ENCODE measurements at regions not wholly inside any gene's neighbourhood (a gene's known extent, or its start where the extent isn't known, plus 50 kb on each side); places are given as distances from the start of the nearest gene placed in this dataset.

DNA sequence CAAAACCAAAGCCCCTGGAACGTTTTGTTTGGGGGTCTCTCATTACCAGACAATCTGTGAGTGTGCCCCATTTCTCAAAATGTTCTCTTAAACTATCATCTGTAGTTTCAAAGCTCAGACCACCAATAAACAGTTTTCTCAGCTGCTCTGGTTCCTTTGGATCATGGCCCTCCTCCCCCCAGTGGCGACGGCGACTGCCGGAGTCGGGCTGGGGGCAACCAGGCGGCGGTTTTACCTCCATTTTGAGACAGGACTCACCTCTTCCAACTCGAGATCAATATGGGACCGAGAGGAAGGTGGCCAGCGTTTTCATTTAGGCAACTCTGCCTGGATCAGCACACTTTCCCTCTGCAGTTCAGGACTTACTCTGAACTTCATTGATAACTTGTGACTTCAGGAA, 141.5 kb upstream of the ZNF32 start:
- Mint-ChIP-seq H3K4me3 (ENCODE audit: low read depth, unreplicated experiment) (no peak overlapping the region), H3K27me3 (ENCODE audit: unreplicated experiment) (peaks cover 35% of the 10 kb centered on the region), H3K27ac (ENCODE audit: unreplicated experiment) (no peak overlapping the region), H3K4me1 (ENCODE audit: low read depth, unreplicated experiment) (no peaks in the 10 kb centered on the region), H3K36me3 (ENCODE audit: insufficient read depth, unreplicated experiment) (no peaks in the 10 kb centered on the region), H3K9me3 (ENCODE audit: low read depth, unreplicated experiment) (peaks cover 3% of the 10 kb centered on the region)
- no peak for DNase-seq
- intact Hi-C loops (cut with micrococcal nuclease; ENCODE audit: unreplicated experiment) = no loop called here
- TF ChIP-seq, protein P1, sequence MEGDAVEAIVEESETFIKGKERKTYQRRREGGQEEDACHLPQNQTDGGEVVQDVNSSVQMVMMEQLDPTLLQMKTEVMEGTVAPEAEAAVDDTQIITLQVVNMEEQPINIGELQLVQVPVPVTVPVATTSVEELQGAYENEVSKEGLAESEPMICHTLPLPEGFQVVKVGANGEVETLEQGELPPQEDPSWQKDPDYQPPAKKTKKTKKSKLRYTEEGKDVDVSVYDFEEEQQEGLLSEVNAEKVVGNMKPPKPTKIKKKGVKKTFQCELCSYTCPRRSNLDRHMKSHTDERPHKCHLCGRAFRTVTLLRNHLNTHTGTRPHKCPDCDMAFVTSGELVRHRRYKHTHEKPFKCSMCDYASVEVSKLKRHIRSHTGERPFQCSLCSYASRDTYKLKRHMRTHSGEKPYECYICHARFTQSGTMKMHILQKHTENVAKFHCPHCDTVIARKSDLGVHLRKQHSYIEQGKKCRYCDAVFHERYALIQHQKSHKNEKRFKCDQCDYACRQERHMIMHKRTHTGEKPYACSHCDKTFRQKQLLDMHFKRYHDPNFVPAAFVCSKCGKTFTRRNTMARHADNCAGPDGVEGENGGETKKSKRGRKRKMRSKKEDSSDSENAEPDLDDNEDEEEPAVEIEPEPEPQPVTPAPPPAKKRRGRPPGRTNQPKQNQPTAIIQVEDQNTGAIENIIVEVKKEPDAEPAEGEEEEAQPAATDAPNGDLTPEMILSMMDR (IDR thresholded peaks at IDR 0.05; ENCODE audit: unreplicated experiment) = no peak
- CTCF ChIA-PET = no interaction called here
- no TSS peak for BruUV-seq (replicated peaks)

DNA sequence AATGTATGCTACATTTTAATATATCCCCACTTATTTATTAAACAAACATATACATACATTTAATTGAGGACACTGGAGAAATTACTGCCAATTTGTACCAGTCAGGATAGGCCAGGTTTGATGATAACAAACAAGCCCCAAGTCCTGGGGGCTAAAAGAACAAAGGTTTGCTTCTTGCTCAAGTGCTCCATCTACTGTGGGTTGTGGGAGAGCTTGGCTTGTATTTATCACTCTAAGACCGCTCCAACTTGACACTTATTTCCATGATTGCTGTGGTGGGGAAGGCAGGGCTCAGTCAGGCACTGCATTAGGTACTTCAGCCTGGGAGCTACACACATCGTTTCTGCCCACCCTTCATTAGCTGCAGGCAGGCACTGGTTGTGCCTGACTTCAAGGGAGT, 136.6 kb upstream of the ZNF32 start:
- CTCF ChIA-PET = interaction anchor here (1.4 kb wide), 1 partner anchor 99 kb away, joined by 3 read pairs; no protein-coding TSS in a partner anchor

DNA sequence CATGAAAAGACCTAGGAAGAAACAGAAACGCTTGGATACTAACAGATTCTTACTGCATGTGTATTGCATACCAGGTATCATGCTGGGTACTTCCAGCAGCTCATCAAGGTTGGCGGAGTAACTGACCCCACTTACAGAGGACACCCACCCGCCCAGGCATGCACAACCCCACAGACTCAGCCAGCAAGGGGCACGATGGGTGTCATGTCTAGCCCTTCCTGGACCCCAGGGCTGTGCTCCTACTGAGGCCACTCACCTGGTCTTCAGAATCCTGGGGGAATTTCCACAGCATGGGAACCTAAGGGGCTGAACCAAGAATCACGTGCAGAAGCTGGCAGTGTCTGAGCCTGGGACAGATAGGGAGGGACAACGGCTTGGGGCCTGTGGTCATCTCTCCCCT, 134.1 kb upstream of the ZNF32 start:
- no TSS peak for BruUV-seq (replicated peaks)
- H3K4me3 Mint-ChIP-seq (ENCODE audit: low read depth, unreplicated experiment) = no peak overlapping the region
- intact Hi-C loops (cut with micrococcal nuclease; ENCODE audit: unreplicated experiment) = no loop called here

More for the DNA sequence above, 136.6 kb upstream of the ZNF32 start:
- Mint-ChIP-seq H3K4me3 (ENCODE audit: low read depth, unreplicated experiment) (no peak overlapping the region), H3K4me1 (ENCODE audit: low read depth, unreplicated experiment) (no peaks in the 10 kb centered on the region), H3K36me3 (ENCODE audit: insufficient read depth, unreplicated experiment) (no peaks in the 10 kb centered on the region), H3K27ac (ENCODE audit: unreplicated experiment) (no peak overlapping the region), H3K9me3 (ENCODE audit: low read depth, unreplicated experiment) (peaks cover 3% of the 10 kb centered on the region), H3K27me3 (ENCODE audit: unreplicated experiment) (peaks cover 17% of the 10 kb centered on the region)
- no peak for DNase-seq
- no TSS peak for BruUV-seq (replicated peaks)
- intact Hi-C loops (cut with micrococcal nuclease; ENCODE audit: unreplicated experiment) = loop anchor here (2.0 kb wide), 1 partner anchor 114 kb away; no protein-coding TSS in a partner anchor
- TF ChIP-seq, protein P1 (IDR thresholded peaks at IDR 0.05; ENCODE audit: unreplicated experiment) = no peak

GRCh38 chr10:43781480-43782361, 133.0 kb upstream of the ZNF32 start:
- no peaks in the 10 kb centered on the region for H3K36me3 Mint-ChIP-seq (ENCODE audit: insufficient read depth, unreplicated experiment)
- no peaks in the 10 kb centered on the region for H3K4me1 Mint-ChIP-seq (ENCODE audit: low read depth, unreplicated experiment)
- intact Hi-C loops (cut with micrococcal nuclease; ENCODE audit: unreplicated experiment) = no loop called here
- no peaks in the 10 kb centered on the region for H3K27me3 Mint-ChIP-seq (ENCODE audit: unreplicated experiment)
- no TSS peak for BruUV-seq (replicated peaks)
- CTCF ChIA-PET = no interaction called here
- no peak overlapping the region for H3K27ac Mint-ChIP-seq (ENCODE audit: unreplicated experiment)
- no peak for DNase-seq
- TF ChIP-seq, protein P1 (IDR thresholded peaks at IDR 0.05; ENCODE audit: unreplicated experiment) = no peak
- no peak overlapping the region for H3K4me3 Mint-ChIP-seq (ENCODE audit: low read depth, unreplicated experiment)
- peaks cover 5% of the 10 kb centered on the region for H3K9me3 Mint-ChIP-seq (ENCODE audit: low read depth, unreplicated experiment)

More for the DNA sequence above, 134.1 kb upstream of the ZNF32 start:
- Mint-ChIP-seq H3K4me1 (ENCODE audit: low read depth, unreplicated experiment) (no peaks in the 10 kb centered on the region), H3K36me3 (ENCODE audit: insufficient read depth, unreplicated experiment) (no peaks in the 10 kb centered on the region), H3K27ac (ENCODE audit: unreplicated experiment) (no peak overlapping the region), H3K27me3 (ENCODE audit: unreplicated experiment) (no peaks in the 10 kb centered on the region), H3K9me3 (ENCODE audit: low read depth, unreplicated experiment) (no peaks in the 10 kb centered on the region)
- DNase-seq = no peak
- CTCF ChIA-PET = no interaction called here
- TF ChIP-seq, protein P1 (IDR thresholded peaks at IDR 0.05; ENCODE audit: unreplicated experiment) = no peak

Data from Calu3 (cell line).